ENCODE measurements at regions not wholly inside any gene's neighbourhood (a gene's known extent, or its start where the extent isn't known, plus 50 kb on each side); places are given as distances from the start of the nearest gene placed in this dataset.

DNA sequence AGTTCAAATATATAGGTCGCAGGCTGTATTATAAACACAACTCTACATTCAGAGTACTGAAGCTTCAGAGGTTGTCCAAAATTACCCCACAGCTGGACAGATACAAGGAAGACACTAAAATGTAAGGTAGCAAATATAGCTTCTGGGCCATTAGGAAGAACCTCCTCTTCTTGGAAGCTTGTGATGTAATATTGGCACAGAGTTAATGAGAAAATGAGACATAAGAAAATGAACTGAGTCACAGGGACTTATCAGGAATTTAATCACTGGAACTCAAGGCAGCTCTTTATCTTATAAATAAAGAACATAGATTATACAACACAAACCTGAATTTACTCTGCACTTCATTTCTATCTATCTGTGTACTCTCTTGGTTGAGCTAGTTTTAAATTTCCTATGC lies 344.7 kb downstream of the PCDH10 start:
- TF ChIP-seq, protein P1, sequence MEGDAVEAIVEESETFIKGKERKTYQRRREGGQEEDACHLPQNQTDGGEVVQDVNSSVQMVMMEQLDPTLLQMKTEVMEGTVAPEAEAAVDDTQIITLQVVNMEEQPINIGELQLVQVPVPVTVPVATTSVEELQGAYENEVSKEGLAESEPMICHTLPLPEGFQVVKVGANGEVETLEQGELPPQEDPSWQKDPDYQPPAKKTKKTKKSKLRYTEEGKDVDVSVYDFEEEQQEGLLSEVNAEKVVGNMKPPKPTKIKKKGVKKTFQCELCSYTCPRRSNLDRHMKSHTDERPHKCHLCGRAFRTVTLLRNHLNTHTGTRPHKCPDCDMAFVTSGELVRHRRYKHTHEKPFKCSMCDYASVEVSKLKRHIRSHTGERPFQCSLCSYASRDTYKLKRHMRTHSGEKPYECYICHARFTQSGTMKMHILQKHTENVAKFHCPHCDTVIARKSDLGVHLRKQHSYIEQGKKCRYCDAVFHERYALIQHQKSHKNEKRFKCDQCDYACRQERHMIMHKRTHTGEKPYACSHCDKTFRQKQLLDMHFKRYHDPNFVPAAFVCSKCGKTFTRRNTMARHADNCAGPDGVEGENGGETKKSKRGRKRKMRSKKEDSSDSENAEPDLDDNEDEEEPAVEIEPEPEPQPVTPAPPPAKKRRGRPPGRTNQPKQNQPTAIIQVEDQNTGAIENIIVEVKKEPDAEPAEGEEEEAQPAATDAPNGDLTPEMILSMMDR (IDR thresholded peaks at IDR 0.05; ENCODE audit: low read depth, low read length) = no peak
- Histone ChIP-seq H3K27me3 (no peaks in the 10 kb centered on the region), H3K4me3 (ENCODE audit: low read depth, low read length) (no peak overlapping the region), H3K9me3 (peaks cover 4% of the 10 kb centered on the region; the same call in 1 of the 2 replicates), H3K4me1 (no peaks in the 10 kb centered on the region), H3K36me3 (no peaks in the 10 kb centered on the region)
- no peak for DNase-seq

DNA sequence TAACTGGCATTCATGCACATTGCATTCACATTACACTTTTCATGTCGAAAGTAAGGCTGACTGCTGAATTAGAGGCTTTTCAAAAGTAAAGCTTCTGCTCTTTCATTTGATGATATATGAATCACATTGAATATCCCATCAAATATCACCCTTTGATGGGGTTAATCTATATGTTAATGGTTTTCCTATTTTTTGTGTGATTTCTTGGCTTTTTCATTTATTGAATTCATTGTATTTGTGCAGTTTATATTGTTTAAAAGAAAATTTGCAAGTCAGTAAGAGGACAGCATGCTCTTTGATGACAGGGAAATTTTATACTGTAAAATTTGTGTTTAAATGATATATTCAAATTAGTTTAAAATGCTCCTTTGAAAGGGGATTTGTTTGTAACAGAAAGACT lies 344.1 kb downstream of the PCDH10 start:
- no peak for DNase-seq
- Histone ChIP-seq H3K4me1 (no peaks in the 10 kb centered on the region), H3K4me3 (ENCODE audit: low read depth, low read length) (no peak overlapping the region), H3K27me3 (no peaks in the 10 kb centered on the region), H3K36me3 (no peaks in the 10 kb centered on the region), H3K9me3 (peaks cover 4% of the 10 kb centered on the region; the same call in 1 of the 2 replicates)
- TF ChIP-seq, protein P1 (IDR thresholded peaks at IDR 0.05; ENCODE audit: low read depth, low read length) = no peak

DNA sequence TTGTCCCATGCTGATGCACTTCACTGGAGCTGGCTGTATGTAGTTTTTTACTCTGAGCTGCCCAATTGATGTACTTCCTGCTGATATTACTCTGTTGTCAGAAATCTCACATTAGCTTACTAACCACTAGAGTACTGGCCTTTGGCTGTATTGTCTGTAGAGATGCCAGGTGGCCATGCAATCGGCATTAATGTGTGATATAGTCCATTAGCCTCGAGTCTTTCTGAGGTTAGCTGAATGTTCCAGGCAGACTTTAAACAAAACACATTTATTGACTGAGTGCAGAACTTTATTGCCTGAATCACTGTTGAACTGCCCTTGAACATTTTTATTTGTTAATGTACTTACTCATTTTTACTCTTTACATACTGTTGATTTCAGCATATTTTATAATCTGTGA lies 335.2 kb downstream of the PCDH10 start:
- TF ChIP-seq, protein P1 (IDR thresholded peaks at IDR 0.05; ENCODE audit: low read depth, low read length) = 0 out of 2 replicates have a peak, but pooled peaks have one; percentile 5
- DNase-seq = no peak
- H3K9me3 ChIP-seq = no peaks in the 10 kb centered on the region
- H3K4me3 ChIP-seq (ENCODE audit: low read depth, low read length) = no peak overlapping the region
- H3K36me3 ChIP-seq = no peaks in the 10 kb centered on the region
- no peaks in the 10 kb centered on the region for H3K27me3 ChIP-seq
- no peaks in the 10 kb centered on the region for H3K4me1 ChIP-seq

DNA sequence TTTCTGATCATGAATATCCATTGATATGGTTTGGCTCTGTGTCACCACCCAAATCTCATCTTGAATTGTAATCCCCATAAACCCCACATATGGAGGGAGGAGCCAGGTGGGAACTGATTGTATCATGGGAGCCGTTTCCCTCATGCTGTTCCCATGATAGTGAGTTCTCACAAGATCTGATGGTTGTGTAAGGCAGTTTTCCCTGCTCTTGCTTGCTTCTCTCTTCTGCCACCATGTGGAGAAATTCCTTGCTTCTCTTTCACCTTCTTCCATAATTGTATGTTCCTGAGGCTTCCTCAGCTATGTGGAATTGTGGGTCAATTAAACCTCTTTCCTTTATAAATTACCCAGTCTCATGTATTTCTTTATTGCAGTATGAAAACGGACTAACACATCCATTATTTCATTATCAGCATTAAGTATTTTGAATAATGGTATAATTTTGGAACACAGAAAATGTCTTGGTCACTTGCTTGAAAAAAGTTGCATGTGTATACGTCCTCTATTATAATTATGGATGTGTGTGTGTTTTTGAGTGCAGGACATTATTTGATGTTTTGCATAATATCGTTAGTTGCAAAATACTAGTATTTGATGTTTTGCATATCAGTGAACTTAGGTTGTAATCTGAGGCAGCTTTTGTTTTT lies 334.6 kb downstream of the PCDH10 start:
- DNase-seq = peak; percentile 27
- TF ChIP-seq, protein P1 (IDR thresholded peaks at IDR 0.05; ENCODE audit: low read depth, low read length) = peak; percentile 80
- Histone ChIP-seq H3K9me3 (no peaks in the 10 kb centered on the region), H3K4me1 (no peaks in the 10 kb centered on the region), H3K36me3 (no peaks in the 10 kb centered on the region), H3K27me3 (no peaks in the 10 kb centered on the region), H3K4me3 (ENCODE audit: low read depth, low read length) (no peak overlapping the region)

DNA sequence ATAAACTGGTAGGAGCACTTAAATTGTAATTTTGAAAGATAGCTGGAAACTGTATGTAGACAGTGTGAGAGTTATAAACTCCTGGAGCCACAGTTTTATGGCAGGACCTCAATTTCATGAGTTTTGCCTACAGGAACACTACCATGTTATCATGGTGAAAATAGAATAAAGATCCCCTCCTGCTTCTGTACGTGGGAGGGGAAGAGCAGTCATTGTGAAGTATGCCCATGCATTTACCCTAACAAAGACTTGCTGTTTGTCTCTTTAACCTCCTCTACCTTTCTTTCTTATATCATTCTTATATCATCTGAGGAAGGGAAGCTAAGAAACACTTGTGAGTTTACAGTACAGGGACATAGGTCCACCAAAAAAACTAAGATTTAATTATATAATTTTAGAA lies 327.0 kb downstream of the PCDH10 start:
- no peak overlapping the region for H3K4me3 ChIP-seq (ENCODE audit: low read depth, low read length)
- no peaks in the 10 kb centered on the region for H3K27me3 ChIP-seq
- H3K4me1 ChIP-seq = peaks cover 1% of the 10 kb centered on the region; the same call in 1 of the 2 replicates
- DNase-seq = no peak
- no peaks in the 10 kb centered on the region for H3K36me3 ChIP-seq
- TF ChIP-seq, protein P1 (IDR thresholded peaks at IDR 0.05; ENCODE audit: low read depth, low read length) = no peak
- H3K9me3 ChIP-seq = no peaks in the 10 kb centered on the region

DNA sequence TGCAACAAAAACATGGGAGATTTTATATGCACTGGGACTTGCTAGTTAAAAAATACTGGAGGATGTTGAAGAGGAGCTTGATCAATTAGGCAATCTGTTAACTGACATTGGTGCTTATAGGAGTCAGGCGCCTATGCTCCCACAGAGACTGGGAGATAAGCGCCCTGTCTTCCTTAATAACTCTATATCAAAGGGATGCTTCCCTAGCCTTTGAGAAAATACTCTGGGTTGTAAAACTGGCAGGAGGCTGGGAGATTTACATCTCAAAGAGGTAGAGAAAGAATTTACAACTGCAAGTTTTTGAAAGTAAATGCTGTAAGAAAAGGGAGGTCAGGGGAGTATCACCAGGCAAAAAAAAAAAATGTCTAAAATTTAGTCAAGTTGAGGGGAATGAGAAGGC lies 325.4 kb downstream of the PCDH10 start:
- H3K4me3 ChIP-seq (ENCODE audit: low read depth, low read length) = no peak overlapping the region
- H3K9me3 ChIP-seq = no peaks in the 10 kb centered on the region
- no peak for DNase-seq
- peaks cover 2% of the 10 kb centered on the region; the same call in 1 of the 2 replicates for H3K4me1 ChIP-seq
- no peaks in the 10 kb centered on the region for H3K27me3 ChIP-seq
- TF ChIP-seq, protein P1 (IDR thresholded peaks at IDR 0.05; ENCODE audit: low read depth, low read length) = no peak
- H3K36me3 ChIP-seq = no peaks in the 10 kb centered on the region

Data from BE2C (cell line).